ENCODE measurements at regions not wholly inside any gene's neighbourhood (a gene's known extent, or its start where the extent isn't known, plus 50 kb on each side); places are given as distances from the start of the nearest gene placed in this dataset.

GRCh38 chr4:14807856-14808255 lies 194.4 kb upstream of the CPEB2 start:
- H3K27me3 ChIP-seq (replicated peaks; ENCODE audit: insufficient read depth): no peaks in the 10 kb centered on the region
- no peak for DNase-seq (ENCODE audit: low spot score)
- TF ChIP-seq POLR2AphosphoS5 (IDR thresholded peaks at IDR 0.05) (no peak), POLR2A (IDR thresholded peaks at IDR 0.05) (no peak), CTCF (IDR thresholded peaks at IDR 0.05) (no peak)
- no peaks in the 10 kb centered on the region for H3K4me1 ChIP-seq (replicated peaks)
- intact Hi-C loops (cut with DNase I): no loop called here
- H3K4me3 ChIP-seq: no peak overlapping the region
- H3K27ac ChIP-seq: no peak overlapping the region
- no peaks in the 10 kb centered on the region for H3K36me3 ChIP-seq
- no peaks in the 10 kb centered on the region for H3K9me3 ChIP-seq
- WGBS: 93% methylated on average over 4 of the region's 4 CpGs

- WGBS: 80% methylated on average over 2 of the region's 2 CpGs
- Histone ChIP-seq H3K4me1 (replicated peaks) (no peaks in the 10 kb centered on the region), H3K9me3 (no peaks in the 10 kb centered on the region), H3K4me3 (no peak overlapping the region), H3K36me3 (no peaks in the 10 kb centered on the region), H3K27me3 (replicated peaks; ENCODE audit: insufficient read depth) (no peaks in the 10 kb centered on the region), H3K27ac (no peak overlapping the region)
- no peak for DNase-seq (ENCODE audit: low spot score)
- TF ChIP-seq CTCF (IDR thresholded peaks at IDR 0.05): no peak
- no peak for TF ChIP-seq POLR2AphosphoS5 (IDR thresholded peaks at IDR 0.05)
- TF ChIP-seq POLR2A (IDR thresholded peaks at IDR 0.05): no peak
- intact Hi-C loops (cut with DNase I): no loop called here
Observed at GRCh38 chr4:14809203-14809602, 193.1 kb upstream of the CPEB2 start.

GRCh38 chr4:14810121-14810520 lies 192.2 kb upstream of the CPEB2 start:
- Histone ChIP-seq H3K27me3 (replicated peaks; ENCODE audit: insufficient read depth) (no peaks in the 10 kb centered on the region), H3K4me1 (replicated peaks) (no peaks in the 10 kb centered on the region), H3K9me3 (no peaks in the 10 kb centered on the region), H3K36me3 (no peaks in the 10 kb centered on the region), H3K27ac (no peak overlapping the region), H3K4me3 (no peak overlapping the region)
- DNase-seq (ENCODE audit: low spot score): no peak
- intact Hi-C loops (cut with DNase I): no loop called here
- WGBS: 86% methylated on average over 2 of the region's 2 CpGs
- TF ChIP-seq POLR2A (IDR thresholded peaks at IDR 0.05): no peak
- TF ChIP-seq POLR2AphosphoS5 (IDR thresholded peaks at IDR 0.05): no peak
- no peak for TF ChIP-seq CTCF (IDR thresholded peaks at IDR 0.05)

- no peak for DNase-seq (ENCODE audit: low spot score)
- Histone ChIP-seq H3K27ac (no peak overlapping the region), H3K4me3 (no peak overlapping the region), H3K4me1 (replicated peaks) (no peaks in the 10 kb centered on the region), H3K36me3 (no peaks in the 10 kb centered on the region), H3K9me3 (no peaks in the 10 kb centered on the region), H3K27me3 (replicated peaks; ENCODE audit: insufficient read depth) (no peaks in the 10 kb centered on the region)
- no peak for TF ChIP-seq POLR2AphosphoS5 (IDR thresholded peaks at IDR 0.05)
- TF ChIP-seq POLR2A (IDR thresholded peaks at IDR 0.05): no peak
- no peak for TF ChIP-seq CTCF (IDR thresholded peaks at IDR 0.05)
- intact Hi-C loops (cut with DNase I): no loop called here
- WGBS: 57% methylated on average over 2 of the region's 2 CpGs
Observed at GRCh38 chr4:14810568-14810967, 191.7 kb upstream of the CPEB2 start.

GRCh38 chr4:14812101-14812500 lies 190.2 kb upstream of the CPEB2 start:
- Histone ChIP-seq H3K27ac (no peak overlapping the region), H3K27me3 (replicated peaks; ENCODE audit: insufficient read depth) (no peaks in the 10 kb centered on the region), H3K4me3 (no peak overlapping the region), H3K9me3 (no peaks in the 10 kb centered on the region), H3K4me1 (replicated peaks) (no peaks in the 10 kb centered on the region), H3K36me3 (no peaks in the 10 kb centered on the region)
- DNase-seq (ENCODE audit: low spot score): no peak
- TF ChIP-seq POLR2AphosphoS5 (IDR thresholded peaks at IDR 0.05) (no peak), CTCF (IDR thresholded peaks at IDR 0.05) (no peak), POLR2A (IDR thresholded peaks at IDR 0.05) (no peak)
- intact Hi-C loops (cut with DNase I): no loop called here
- WGBS: 76% methylated on average over 1 of the region's 1 CpG
